ENCODE measurements at regions not wholly inside any gene's neighbourhood (a gene's known extent, or its start where the extent isn't known, plus 50 kb on each side); places are given as distances from the start of the nearest gene placed in this dataset.
A peak's percentile ranks its signal among the peaks of the same experiment; 100 is the strongest.

DNA sequence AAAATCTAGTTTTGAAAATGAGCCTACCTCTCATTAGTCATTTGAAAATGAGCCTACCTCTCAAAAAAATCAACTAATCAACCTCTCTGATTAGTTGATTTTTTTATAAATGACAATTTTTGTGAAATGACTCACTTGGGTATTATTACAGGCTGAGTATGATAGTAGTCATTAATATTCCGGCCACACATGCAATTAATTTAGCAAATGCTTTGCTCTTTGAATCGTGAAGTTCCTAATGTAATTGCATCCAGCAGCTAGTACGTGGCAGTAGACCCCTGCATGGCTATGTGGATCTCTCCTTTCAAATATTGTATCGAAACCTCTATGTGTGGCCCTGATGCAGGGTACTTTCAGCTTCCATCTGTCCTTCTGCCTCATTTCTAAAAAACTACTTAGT lies 245.9 kb upstream of the PHYHIPL start:
- ATAC-seq (no peak), DNase-seq (no peak)
- intact Hi-C loops (cut with DNase I, micrococcal nuclease): no loop called here

GRCh38 chr10:58932126-58932525 lies 244.3 kb upstream of the PHYHIPL start:
- DNase-seq: no peak
- intact Hi-C loops (cut with DNase I, micrococcal nuclease): no loop called here
- ATAC-seq: no peak

DNA sequence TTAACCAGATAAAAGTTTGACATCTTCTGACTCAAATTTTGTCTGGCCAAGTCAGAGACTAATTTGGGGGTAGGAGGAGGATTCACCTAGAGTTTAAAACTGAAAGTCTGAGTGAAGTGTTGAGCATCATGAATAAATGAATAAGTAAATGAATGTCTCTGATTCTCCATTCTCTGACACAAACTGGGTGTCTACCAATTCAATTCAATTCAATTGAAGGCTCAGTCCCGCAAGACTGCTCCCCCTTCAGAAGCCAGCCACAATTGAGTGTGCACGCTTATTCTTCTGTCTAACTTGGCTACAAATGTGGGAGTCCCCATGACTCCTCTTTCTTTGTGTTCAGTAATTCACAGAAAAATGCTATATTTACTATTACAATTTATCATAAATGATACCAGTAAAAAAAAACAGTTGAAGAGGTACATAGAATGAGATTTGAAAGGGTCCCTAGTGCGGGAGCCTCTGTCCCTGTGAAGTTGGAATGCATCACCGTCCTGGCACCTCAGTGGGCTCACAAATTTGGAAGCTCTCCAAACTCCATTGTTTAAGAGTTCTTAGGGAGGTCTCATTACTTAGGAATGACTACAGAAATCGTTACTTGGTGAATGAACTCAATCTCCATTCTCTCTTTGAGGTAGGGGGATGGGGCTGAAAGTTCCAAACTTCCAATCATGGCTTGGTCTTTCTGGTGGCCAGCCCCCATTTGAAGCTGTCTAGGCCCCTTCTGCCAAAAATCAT lies 243.7 kb upstream of the PHYHIPL start:
- DNase-seq: no peak
- intact Hi-C loops (cut with DNase I, micrococcal nuclease): no loop called here
- ATAC-seq: no peak

GRCh38 chr10:58936364-58936763 lies 240.1 kb upstream of the PHYHIPL start:
- ATAC-seq (no peak), DNase-seq (no peak)
- intact Hi-C loops (cut with DNase I, micrococcal nuclease): no loop called here

- no peak for DNase-seq
- no peak for ATAC-seq
- intact Hi-C loops (cut with DNase I, micrococcal nuclease): no loop called here
Measured at GRCh38 chr10:58937423-58937822, 239.0 kb upstream of the PHYHIPL start.

DNA sequence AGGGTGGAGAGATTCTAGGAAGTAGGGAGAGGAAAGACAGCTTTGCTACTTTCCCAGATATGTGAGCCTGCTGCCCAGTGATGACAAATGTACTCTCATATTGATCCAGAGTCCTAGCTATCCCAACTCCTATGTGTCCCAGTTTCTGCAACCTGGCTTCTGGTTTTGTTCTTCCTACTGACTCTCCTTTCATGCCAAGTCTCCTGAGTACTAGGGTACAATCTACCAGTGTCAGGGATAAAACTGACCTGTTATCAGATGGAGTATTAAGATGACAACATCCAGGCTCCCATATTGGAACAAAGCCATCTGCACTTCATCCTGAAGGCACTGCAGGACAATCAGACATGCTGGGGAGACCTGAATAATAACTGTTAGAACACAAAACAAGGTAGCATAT lies 233.7 kb upstream of the PHYHIPL start:
- intact Hi-C loops (cut with DNase I, micrococcal nuclease): no loop called here
- DNase-seq (no peak), ATAC-seq (no peak)

DNA sequence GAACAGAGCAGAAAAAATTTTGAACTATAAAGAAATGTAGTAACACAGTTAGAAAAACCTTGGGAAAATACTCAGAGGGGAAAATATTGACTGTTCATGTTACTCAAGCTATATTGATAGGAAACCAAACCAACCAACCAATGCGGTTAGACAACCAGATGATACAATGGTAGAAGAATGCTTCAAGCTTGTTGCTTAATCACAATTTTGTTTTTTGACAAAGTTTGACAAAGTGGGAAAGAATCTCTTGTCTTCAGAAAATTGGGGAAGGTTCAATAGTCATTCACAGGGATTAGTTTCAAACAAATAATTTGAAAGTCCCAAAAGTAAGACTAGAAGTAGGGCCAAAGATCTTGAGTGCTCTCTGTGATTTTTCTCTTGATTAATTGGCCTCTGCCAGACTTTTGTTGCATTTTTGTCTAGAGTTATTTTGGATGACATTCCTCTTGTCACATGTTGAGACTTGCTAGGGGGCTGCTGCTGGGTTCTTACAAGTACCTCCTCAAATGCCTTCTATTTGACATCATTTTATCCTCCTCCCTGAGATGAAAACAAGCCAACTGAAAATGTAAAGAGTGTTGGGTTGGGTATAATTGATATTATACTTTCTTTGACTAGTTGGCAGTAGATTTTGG lies 233.1 kb upstream of the PHYHIPL start:
- DNase-seq (no peak), ATAC-seq (no peak)
- intact Hi-C loops (cut with DNase I, micrococcal nuclease): no loop called here

- DNase-seq: no peak
- ATAC-seq: no peak
- intact Hi-C loops (cut with DNase I, micrococcal nuclease): no loop called here
Measured at GRCh38 chr10:58943960-58944359, 232.5 kb upstream of the PHYHIPL start.

- no peak for ATAC-seq
- DNase-seq: no peak
- intact Hi-C loops (cut with DNase I, micrococcal nuclease): no loop called here
Measured at GRCh38 chr10:58948303-58948702, 228.1 kb upstream of the PHYHIPL start.

DNA sequence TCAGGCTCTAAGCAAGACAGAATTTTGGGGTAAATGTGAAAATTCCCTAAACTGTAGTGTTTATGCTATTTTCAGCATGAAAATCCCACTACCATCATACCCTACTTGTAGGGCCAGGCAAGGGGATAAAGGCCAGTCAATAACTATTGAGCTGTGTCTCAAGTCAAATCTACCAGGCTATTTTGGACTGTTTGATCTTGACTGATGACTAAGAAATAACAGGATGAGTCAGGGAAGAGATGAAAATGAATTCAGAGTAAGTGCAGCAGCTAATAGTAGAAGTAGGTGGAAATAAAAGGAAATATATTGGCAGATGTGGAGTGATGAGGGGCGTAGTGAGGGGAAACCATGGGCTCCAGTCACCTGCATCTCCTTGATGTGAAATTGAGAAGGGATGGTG lies 225.8 kb upstream of the PHYHIPL start:
- intact Hi-C loops (cut with DNase I, micrococcal nuclease): loop anchor here in 1 of 2 donors (5.0 to 10.0 kb wide), 2 partner anchors 166 to 672 kb away; no protein-coding TSS in a partner anchor
- ATAC-seq: no peak
- no peak for DNase-seq

- no peak for ATAC-seq
- intact Hi-C loops (cut with DNase I, micrococcal nuclease): loop anchor here in 1 of 2 donors (5.0 to 10.0 kb wide), 2 partner anchors 166 to 671 kb away; no protein-coding TSS in a partner anchor
- no peak for DNase-seq
Measured at GRCh38 chr10:58951087-58951486, 225.4 kb upstream of the PHYHIPL start.

GRCh38 chr10:58951746-58952145 lies 224.7 kb upstream of the PHYHIPL start:
- DNase-seq (no peak), ATAC-seq (no peak)
- intact Hi-C loops (cut with DNase I, micrococcal nuclease): loop anchor here in 1 of 2 donors (5.0 to 10.0 kb wide), 2 partner anchors 167 to 671 kb away; no protein-coding TSS in a partner anchor

GRCh38 chr10:58952162-58952601 lies 224.3 kb upstream of the PHYHIPL start:
- DNase-seq (no peak), ATAC-seq (no peak)
- intact Hi-C loops (cut with DNase I, micrococcal nuclease): loop anchor here in 1 of 2 donors (5.0 to 10.0 kb wide), 2 partner anchors 167 to 670 kb away; no protein-coding TSS in a partner anchor

GRCh38 chr10:58952747-58953466 lies 223.5 kb upstream of the PHYHIPL start:
- peak; percentile 69 for ATAC-seq
- intact Hi-C loops (cut with DNase I, micrococcal nuclease): loop anchor here in 1 of 2 donors (5.0 to 10.0 kb wide), 2 partner anchors 168 to 669 kb away; no protein-coding TSS in a partner anchor
- DNase-seq: peak in 1 of 2 donors; percentile 46

DNA sequence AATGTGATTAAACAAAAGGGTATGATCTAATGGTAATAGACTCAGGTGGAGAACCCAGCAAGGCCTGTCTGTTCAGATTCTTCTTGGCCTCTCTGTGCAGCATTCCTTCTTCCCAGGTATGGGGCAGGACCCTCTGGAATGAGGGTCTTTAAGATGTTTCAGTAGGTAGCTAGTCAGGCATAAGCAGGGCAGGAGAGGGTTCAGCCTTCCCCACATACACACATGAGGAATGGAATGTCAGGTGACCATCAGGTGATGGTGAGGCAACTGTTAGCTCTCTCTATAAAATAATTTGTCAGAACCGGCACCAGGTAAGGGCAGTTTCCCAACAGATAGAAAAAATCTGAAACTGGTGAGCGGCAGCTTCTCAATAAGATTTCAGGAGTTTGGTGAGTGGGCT lies 222.3 kb upstream of the PHYHIPL start:
- no peak for DNase-seq
- intact Hi-C loops (cut with DNase I, micrococcal nuclease): loop anchor here in 1 of 2 donors (5.0 to 10.0 kb wide), 2 partner anchors 169 to 668 kb away; no protein-coding TSS in a partner anchor
- no peak for ATAC-seq

GRCh38 chr10:58955615-58956014 lies 220.8 kb upstream of the PHYHIPL start:
- no peak for DNase-seq
- ATAC-seq: no peak
- intact Hi-C loops (cut with DNase I, micrococcal nuclease): loop anchor here in 1 of 2 donors (10.0 kb wide), 1 partner anchor 171 kb away; no protein-coding TSS in a partner anchor

DNA sequence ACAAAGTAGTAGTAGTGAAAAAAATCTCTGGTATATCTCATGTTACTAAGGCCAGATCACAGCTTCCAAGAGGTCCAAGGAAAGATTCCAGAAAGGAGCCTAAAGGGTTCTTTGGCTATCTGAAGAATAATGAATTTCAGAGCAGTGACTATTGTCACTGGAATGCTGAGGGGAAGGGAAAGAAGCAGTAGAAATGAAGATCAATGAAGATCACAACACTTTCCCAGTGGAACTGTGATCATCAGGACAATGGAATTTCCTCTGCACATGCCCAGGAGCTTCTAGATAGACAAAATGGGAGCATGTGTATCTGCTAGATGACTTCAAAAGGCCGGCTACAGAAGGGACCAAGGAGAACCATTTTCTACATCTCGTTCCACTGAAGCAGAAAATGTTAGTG lies 219.5 kb upstream of the PHYHIPL start:
- intact Hi-C loops (cut with DNase I, micrococcal nuclease): loop anchor here in 1 of 2 donors (10.0 kb wide), 1 partner anchor 172 kb away; no protein-coding TSS in a partner anchor
- DNase-seq: no peak
- no peak for ATAC-seq

DNA sequence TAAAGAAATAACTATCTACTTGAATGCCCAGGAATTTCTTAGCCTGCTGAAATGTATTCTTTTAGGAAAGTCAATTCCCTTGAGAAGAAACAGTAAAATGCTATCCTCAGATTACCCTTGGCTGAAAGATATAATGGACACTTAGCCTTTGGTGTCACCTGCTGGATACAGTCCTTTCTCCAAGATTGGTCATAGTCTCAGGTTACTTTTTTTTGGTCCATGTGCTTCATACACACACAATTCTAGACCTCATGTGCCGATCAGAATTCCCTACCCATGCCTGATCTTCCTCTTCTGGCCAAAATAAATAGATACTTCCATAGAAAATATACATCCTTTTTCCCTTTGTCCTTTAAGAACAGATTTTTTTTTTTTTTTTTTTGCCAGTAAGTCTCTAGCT lies 218.9 kb upstream of the PHYHIPL start:
- ATAC-seq (no peak), DNase-seq (no peak)
- intact Hi-C loops (cut with DNase I, micrococcal nuclease): loop anchor here in 1 of 2 donors (10.0 kb wide), 1 partner anchor 173 kb away; no protein-coding TSS in a partner anchor

DNA sequence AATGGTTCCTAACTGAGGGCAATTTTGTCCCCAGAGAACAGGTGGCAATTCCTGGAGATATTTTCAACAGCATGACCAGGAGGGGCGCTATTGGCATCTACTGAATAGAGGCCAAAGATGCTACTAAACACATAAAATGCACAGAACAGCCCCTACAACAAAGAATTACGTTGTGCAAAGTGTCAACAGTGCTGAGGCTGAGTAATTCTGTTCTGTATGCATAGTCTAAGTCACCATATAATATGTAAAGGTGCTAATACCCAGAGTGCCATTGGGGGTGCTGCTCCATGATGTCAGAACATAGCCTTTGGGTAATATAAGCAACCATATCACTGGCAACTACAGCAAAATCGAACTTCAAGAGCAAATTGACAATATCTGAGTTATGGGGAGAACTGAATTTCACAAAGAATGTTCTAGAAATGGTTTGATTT lies 213.3 kb upstream of the PHYHIPL start:
- DNase-seq (peak in 1 of 2 donors; percentile 9), ATAC-seq (no peak)
- intact Hi-C loops (cut with DNase I, micrococcal nuclease): no loop called here

Measured in left colon (tissue), 2 donors.